HG02973 (cell line): ENCODE measurements at regions not wholly inside any gene's neighbourhood (a gene's known extent, or its start where the extent isn't known, plus 50 kb on each side); places are given as distances from the start of the nearest gene placed in this dataset.

Experiments
- ATAC-seq: cut with Tn5 transposase; IDR thresholded peaks from one replicate; pipeline ENCODE4 v1.9.1; 2021; ENCODE audit warnings: moderate library complexity; ENCODE audit not compliant: unreplicated experiment

- no peak for ATAC-seq
Measured at GRCh38 chr21:16788584-16788983, 724.3 kb upstream of the CXADR start.

- ATAC-seq, result no peak
Measured at GRCh38 chr21:16789636-16790035, 723.2 kb upstream of the CXADR start.

DNA sequence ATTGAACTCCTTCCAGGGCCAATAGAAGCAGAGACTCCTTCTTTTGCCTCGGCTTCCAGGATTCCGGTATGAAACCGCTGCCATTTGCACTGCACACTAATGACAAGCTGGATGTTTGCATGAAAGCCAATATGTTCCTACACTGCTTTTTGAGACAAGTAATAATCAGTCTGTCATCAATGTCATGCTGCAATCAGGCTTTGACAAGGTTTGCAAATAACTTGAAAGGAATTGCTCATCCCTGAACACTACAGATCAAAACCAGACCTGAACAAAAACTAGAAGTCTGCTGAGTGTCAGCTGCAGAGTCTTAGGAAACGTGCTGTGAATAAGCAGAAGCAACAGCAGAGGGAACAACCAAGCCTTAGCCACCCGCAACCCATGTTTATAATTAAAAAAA, 720.7 kb upstream of the CXADR start:
- no peak for ATAC-seq

DNA sequence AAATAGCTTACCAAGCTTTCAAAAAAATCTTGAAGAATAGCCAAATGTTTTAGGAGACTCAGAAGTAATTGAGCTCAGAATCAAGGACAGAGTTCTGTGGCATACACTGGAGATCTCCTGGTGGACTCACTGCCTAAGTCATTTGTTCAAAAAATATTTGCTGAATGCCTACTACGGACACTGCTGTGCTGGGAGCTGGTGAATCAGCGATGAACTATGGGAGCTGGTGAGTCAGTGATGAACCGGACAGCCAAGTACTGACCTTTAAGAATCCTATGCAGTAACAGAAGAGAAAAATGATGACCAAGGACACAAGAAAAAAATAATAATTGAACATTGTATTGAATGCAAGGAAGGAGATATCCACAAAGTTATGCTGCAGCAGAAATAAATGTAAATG, 717.9 kb upstream of the CXADR start:
- no peak for ATAC-seq

- ATAC-seq, result no peak
Measured at GRCh38 chr21:16796776-16797175, 716.1 kb upstream of the CXADR start.

GRCh38 chr21:16797540-16797939, 715.3 kb upstream of the CXADR start:
- no peak for ATAC-seq

GRCh38 chr21:16797966-16798365, 714.9 kb upstream of the CXADR start:
- no peak for ATAC-seq

GRCh38 chr21:16800536-16801275, 712.1 kb upstream of the CXADR start:
- no peak for ATAC-seq

DNA sequence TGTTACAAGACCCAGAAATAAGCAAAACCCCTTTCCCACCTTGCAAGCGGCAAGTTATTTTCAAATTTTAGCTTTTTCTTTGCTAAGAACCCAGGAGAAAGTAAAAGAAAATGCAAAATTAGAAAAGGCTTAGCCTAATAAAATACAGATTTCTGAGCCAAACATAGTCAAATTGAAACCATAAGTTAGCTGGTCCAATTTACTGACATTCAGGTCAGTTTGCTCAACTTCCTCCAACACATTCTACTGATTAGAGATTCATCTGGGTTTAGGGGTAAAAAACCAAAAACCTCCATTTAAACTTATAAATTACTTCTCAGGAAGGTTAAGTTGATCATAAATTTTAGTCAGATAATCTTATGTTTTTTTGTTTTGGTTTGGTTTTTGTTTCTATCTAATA, 701.8 kb upstream of the CXADR start:
- ATAC-seq, result no peak

- no peak for ATAC-seq
Measured at GRCh38 chr21:16811970-16812369, 700.9 kb upstream of the CXADR start.

DNA sequence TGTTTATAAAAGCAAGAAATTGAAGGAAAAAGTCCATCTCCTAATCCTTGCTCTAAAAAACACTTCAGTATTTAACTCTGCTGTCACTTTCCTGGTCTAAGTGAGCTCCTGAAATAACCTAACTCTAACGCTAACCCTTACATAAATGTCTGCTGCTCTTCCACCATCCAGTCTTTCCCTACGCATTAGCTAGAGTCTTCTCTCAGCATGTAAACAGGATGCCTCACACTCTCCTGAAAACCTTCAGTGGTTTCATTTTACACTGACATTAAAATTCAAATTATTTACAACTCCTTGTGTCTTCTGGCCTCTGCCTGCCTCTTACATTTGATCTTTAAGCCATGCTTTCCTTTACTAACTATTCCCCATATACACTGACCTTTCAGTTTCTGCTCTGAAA, 697.6 kb upstream of the CXADR start:
- no peak for ATAC-seq

DNA sequence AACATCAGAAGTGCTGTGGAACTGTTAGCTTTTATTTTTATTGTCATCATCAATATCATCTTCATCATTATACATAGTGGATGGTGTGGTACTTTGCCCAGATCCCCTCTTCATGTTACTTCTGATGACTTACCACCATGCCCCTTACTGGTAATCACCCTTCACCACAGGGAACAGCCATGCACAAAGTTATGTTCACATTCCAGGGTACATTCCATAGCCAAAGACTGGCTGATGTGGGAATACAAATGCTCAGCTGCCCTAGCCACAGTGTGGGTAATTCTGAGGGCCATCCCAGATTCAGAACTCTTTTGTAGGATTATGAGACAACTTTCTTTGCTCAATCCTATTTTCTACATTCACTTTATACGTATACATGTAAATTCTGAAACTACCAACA, 691.3 kb upstream of the CXADR start:
- no peak for ATAC-seq

DNA sequence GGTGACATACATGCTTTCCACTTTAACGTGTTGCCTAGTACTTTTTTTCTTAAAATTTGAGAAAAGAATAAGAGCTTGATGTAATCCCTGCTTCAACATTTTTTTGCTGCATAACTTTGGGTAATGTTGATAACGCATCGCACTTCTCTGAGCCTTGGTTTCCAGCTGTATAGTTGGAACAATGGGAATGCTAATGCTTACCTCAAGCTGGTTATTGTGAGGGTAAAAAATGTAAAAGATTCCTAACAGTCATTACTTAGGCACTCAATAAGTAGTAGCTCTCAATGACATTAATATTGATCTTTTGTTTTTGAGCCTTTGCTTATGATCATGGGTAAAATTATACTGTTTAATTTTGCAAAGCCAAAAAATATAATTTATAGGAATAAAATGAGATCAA, 683.3 kb upstream of the CXADR start:
- no peak for ATAC-seq

GRCh38 chr21:16832791-16833190, 680.1 kb upstream of the CXADR start:
- no peak for ATAC-seq

DNA sequence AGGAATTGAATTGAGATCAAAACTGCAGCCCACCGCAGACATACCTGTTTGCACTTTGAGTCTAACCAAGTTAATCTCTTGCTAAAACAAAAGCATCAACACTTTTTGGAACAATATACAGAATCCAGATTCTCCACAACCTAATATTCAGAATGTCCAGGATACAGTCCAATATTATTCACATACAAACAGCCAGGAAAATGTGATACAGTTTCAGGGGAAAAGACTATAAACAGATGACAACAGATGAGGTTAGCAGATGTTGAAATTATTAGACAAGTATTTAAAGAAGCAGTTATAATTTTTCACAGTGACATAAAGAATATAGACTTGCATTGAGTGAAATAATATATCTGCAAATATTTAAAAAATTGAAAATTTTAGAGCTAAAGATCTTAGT, 678.1 kb upstream of the CXADR start:
- no peak for ATAC-seq

DNA sequence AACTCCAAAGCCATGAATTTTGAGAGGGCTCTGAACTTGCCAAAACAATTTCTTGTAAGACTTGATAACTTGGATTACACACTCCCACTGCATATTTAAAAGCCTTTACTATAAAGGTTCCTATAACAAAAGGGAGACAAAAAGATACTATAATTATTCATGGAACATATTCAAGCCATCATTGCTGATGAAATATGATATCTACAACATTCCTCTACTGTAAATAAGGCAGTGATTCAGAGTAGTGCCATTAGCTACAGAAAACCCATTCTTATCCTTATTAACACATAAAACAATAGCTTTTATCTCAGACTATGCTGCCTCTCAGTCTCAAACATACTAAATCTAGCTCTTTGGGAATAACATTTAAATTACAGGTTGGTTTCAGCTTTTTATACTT, 675.5 kb upstream of the CXADR start:
- ATAC-seq, result no peak

GRCh38 chr21:16837721-16838120, 675.1 kb upstream of the CXADR start:
- ATAC-seq, result no peak

DNA sequence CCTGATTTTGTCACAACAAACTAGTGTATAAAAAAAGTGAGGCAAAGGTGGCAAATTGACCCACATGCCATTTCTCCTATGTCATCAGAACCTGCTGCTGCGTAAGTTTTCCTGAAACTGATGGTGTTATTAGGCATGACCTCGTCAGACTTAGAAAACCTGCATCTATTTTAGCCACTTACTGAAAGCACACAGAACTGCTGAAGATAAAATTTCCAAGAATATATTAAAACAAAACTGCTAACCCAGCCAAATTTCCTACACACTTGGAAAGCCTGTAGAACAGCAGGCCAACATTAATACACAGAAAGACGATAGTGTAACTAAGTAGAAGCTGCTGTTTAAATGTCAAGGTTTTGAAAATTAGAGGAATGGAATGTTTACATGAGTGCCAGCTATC, 674.5 kb upstream of the CXADR start:
- no peak for ATAC-seq

- ATAC-seq, result no peak
Measured at GRCh38 chr21:16840538-16840937, 672.3 kb upstream of the CXADR start.

- ATAC-seq, result no peak
Measured at GRCh38 chr21:16841975-16842695, 670.7 kb upstream of the CXADR start.

DNA sequence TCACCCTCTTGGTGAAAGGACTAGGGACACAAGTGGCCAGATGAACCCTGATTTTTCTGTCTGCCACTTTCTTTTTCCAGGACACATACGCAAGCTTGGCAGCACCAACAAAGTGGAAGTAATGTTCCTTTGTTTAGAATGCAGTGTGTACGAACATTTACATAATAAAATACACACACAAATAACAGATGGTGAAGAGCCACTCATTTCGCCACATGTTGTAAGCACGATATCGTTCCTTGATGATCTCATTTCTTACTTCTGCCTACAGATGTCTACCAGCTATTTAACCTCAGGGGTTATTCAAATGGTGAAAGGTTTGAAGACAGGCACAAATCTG, 670.2 kb upstream of the CXADR start:
- ATAC-seq, result no peak

- no peak for ATAC-seq
Measured at GRCh38 chr21:16847211-16847610, 665.6 kb upstream of the CXADR start.

- ATAC-seq, result no peak
Measured at GRCh38 chr21:16851054-16851453, 661.8 kb upstream of the CXADR start.
